ENCODE measurements at regions not wholly inside any gene's neighbourhood (a gene's known extent, or its start where the extent isn't known, plus 50 kb on each side); places are given as distances from the start of the nearest gene placed in this dataset.

GRCh38 chrX:18102006-18102405 is 118.7 kb downstream of the BEND2 start:
- no peaks in the 10 kb centered on the region for H3K4me1 ChIP-seq (ENCODE audit: control insufficient read depth in 4 of 4, insufficient read depth in 4 of 4, low read length in 3 of 4)
- TF ChIP-seq, protein P1, sequence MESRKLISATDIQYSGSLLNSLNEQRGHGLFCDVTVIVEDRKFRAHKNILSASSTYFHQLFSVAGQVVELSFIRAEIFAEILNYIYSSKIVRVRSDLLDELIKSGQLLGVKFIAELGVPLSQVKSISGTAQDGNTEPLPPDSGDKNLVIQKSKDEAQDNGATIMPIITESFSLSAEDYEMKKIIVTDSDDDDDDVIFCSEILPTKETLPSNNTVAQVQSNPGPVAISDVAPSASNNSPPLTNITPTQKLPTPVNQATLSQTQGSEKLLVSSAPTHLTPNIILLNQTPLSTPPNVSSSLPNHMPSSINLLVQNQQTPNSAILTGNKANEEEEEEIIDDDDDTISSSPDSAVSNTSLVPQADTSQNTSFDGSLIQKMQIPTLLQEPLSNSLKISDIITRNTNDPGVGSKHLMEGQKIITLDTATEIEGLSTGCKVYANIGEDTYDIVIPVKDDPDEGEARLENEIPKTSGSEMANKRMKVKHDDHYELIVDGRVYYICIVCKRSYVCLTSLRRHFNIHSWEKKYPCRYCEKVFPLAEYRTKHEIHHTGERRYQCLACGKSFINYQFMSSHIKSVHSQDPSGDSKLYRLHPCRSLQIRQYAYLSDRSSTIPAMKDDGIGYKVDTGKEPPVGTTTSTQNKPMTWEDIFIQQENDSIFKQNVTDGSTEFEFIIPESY (IDR thresholded peaks at IDR 0.05), result no peak
- no peak for TF ChIP-seq YY1 (IDR thresholded peaks at IDR 0.05)
- no peak for TF ChIP-seq RXRA (IDR thresholded peaks at IDR 0.05)
- TF ChIP-seq, protein P2, sequence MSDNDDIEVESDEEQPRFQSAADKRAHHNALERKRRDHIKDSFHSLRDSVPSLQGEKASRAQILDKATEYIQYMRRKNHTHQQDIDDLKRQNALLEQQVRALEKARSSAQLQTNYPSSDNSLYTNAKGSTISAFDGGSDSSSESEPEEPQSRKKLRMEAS (IDR thresholded peaks at IDR 0.05), result no peak
- no peak for TF ChIP-seq FOXA2 (IDR thresholded peaks at IDR 0.05)
- TF ChIP-seq GABPA (IDR thresholded peaks at IDR 0.05 in 1 of 2, conservative IDR thresholded peaks at IDR 0.05 in 1 of 2), result no peak
- no peak for TF ChIP-seq HNF4A (conservative IDR thresholded peaks at IDR 0.05)
- TF ChIP-seq TAF1 (conservative IDR thresholded peaks at IDR 0.05), result no peak
- TF ChIP-seq HNF4G (IDR thresholded peaks at IDR 0.05), result no peak
- TF ChIP-seq FOXA1 (IDR thresholded peaks at IDR 0.05), result no peak
- DNase-seq (ENCODE audit: low spot score), result no peak
- WGBS, result 66% methylated on average over 5 of the region's 5 CpGs
- H3K9ac ChIP-seq (ENCODE audit: low read depth in 1 of 2, low read length in 2 of 2), result no peak overlapping the region
- H3K4me3 ChIP-seq (ENCODE audit: low read depth in 1 of 3, low read length in 3 of 3), result no peak overlapping the region
- no peak overlapping the region for H3K27ac ChIP-seq (ENCODE audit: low read depth in 1 of 2, low read length in 2 of 2)
- H3K27me3 ChIP-seq (ENCODE audit: control insufficient read depth in 4 of 4, insufficient read depth in 4 of 4, low read length in 3 of 4), result peaks cover 0 to 3% (median 0%) of the 10 kb centered on the region in 4 donors
- H3K36me3 ChIP-seq (ENCODE audit: control insufficient read depth in 4 of 4, insufficient read depth in 3 of 4, low read depth in 1 of 4, low read length in 3 of 4), result no peaks in the 10 kb centered on the region
- no peaks in the 10 kb centered on the region for H3K9me3 ChIP-seq (ENCODE audit: control insufficient read depth in 4 of 4, low read length in 3 of 4)

DNA sequence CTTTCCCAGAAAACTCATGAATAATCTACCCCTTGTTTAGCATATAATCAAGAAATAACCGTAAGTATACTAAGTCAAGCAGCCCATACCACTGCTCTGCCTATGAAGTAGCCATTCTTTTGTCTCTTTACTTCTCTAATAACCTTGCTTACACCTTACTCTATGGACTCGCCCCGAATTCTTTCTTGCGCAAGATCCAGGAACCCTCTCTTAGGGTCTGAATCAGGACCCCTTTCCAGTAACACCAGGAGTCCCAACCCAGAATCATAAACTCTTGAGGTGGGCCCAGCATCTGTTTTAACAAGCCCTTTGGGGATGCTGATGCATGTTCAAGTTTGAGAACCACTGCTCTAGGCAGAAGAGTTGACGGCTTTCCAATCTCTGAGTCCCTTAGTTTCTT is 119.6 kb downstream of the BEND2 start:
- Histone ChIP-seq H3K4me3 (ENCODE audit: low read depth in 1 of 3, low read length in 3 of 3) (no peak overlapping the region), H3K9me3 (ENCODE audit: control insufficient read depth in 4 of 4, low read length in 3 of 4) (no peaks in the 10 kb centered on the region), H3K27ac (ENCODE audit: low read depth in 1 of 2, low read length in 2 of 2) (no peak overlapping the region), H3K9ac (ENCODE audit: low read depth in 1 of 2, low read length in 2 of 2) (no peak overlapping the region), H3K36me3 (ENCODE audit: control insufficient read depth in 4 of 4, insufficient read depth in 3 of 4, low read depth in 1 of 4, low read length in 3 of 4) (no peaks in the 10 kb centered on the region), H3K4me1 (ENCODE audit: control insufficient read depth in 4 of 4, insufficient read depth in 4 of 4, low read length in 3 of 4) (no peaks in the 10 kb centered on the region), H3K27me3 (ENCODE audit: control insufficient read depth in 4 of 4, insufficient read depth in 4 of 4, low read length in 3 of 4) (peaks cover 0 to 3% (median 0%) of the 10 kb centered on the region in 4 donors)
- no peak for DNase-seq (ENCODE audit: low spot score)
- WGBS, result 94% methylated on average over 5 of the region's 5 CpGs
- TF ChIP-seq GABPA (IDR thresholded peaks at IDR 0.05 in 1 of 2, conservative IDR thresholded peaks at IDR 0.05 in 1 of 2), result no peak
- TF ChIP-seq, protein P2 (IDR thresholded peaks at IDR 0.05), result no peak
- no peak for TF ChIP-seq RAD21 (IDR thresholded peaks at IDR 0.05)
- TF ChIP-seq HNF4G (IDR thresholded peaks at IDR 0.05), result no peak
- TF ChIP-seq, protein P3, sequence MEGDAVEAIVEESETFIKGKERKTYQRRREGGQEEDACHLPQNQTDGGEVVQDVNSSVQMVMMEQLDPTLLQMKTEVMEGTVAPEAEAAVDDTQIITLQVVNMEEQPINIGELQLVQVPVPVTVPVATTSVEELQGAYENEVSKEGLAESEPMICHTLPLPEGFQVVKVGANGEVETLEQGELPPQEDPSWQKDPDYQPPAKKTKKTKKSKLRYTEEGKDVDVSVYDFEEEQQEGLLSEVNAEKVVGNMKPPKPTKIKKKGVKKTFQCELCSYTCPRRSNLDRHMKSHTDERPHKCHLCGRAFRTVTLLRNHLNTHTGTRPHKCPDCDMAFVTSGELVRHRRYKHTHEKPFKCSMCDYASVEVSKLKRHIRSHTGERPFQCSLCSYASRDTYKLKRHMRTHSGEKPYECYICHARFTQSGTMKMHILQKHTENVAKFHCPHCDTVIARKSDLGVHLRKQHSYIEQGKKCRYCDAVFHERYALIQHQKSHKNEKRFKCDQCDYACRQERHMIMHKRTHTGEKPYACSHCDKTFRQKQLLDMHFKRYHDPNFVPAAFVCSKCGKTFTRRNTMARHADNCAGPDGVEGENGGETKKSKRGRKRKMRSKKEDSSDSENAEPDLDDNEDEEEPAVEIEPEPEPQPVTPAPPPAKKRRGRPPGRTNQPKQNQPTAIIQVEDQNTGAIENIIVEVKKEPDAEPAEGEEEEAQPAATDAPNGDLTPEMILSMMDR (IDR thresholded peaks at IDR 0.05; ENCODE audit: low read depth, low read length, missing input control), result no peak
- TF ChIP-seq NR2F2 (IDR thresholded peaks at IDR 0.05), result no peak
- TF ChIP-seq, protein P4, sequence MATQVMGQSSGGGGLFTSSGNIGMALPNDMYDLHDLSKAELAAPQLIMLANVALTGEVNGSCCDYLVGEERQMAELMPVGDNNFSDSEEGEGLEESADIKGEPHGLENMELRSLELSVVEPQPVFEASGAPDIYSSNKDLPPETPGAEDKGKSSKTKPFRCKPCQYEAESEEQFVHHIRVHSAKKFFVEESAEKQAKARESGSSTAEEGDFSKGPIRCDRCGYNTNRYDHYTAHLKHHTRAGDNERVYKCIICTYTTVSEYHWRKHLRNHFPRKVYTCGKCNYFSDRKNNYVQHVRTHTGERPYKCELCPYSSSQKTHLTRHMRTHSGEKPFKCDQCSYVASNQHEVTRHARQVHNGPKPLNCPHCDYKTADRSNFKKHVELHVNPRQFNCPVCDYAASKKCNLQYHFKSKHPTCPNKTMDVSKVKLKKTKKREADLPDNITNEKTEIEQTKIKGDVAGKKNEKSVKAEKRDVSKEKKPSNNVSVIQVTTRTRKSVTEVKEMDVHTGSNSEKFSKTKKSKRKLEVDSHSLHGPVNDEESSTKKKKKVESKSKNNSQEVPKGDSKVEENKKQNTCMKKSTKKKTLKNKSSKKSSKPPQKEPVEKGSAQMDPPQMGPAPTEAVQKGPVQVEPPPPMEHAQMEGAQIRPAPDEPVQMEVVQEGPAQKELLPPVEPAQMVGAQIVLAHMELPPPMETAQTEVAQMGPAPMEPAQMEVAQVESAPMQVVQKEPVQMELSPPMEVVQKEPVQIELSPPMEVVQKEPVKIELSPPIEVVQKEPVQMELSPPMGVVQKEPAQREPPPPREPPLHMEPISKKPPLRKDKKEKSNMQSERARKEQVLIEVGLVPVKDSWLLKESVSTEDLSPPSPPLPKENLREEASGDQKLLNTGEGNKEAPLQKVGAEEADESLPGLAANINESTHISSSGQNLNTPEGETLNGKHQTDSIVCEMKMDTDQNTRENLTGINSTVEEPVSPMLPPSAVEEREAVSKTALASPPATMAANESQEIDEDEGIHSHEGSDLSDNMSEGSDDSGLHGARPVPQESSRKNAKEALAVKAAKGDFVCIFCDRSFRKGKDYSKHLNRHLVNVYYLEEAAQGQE (IDR thresholded peaks at IDR 0.05), result no peak
- no peak for TF ChIP-seq HNF4A (conservative IDR thresholded peaks at IDR 0.05)
- no peak for TF ChIP-seq YY1 (IDR thresholded peaks at IDR 0.05)
- TF ChIP-seq, protein P5, sequence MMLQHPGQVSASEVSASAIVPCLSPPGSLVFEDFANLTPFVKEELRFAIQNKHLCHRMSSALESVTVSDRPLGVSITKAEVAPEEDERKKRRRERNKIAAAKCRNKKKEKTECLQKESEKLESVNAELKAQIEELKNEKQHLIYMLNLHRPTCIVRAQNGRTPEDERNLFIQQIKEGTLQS (IDR thresholded peaks at IDR 0.05), result no peak
- no peak for TF ChIP-seq RXRA (IDR thresholded peaks at IDR 0.05)
- TF ChIP-seq FOXA1 (IDR thresholded peaks at IDR 0.05), result no peak
- no peak for TF ChIP-seq SP1 (IDR thresholded peaks at IDR 0.05)
- no peak for TF ChIP-seq JUND (IDR thresholded peaks at IDR 0.05)
- no peak for TF ChIP-seq EGR1 (IDR thresholded peaks at IDR 0.05; ENCODE audit: low read depth in 2 of 2)
- TF ChIP-seq TAF1 (conservative IDR thresholded peaks at IDR 0.05), result no peak
- TF ChIP-seq, protein P1 (IDR thresholded peaks at IDR 0.05), result no peak
